ENCODE measurements at regions not wholly inside any gene's neighbourhood (a gene's known extent, or its start where the extent isn't known, plus 50 kb on each side); places are given as distances from the start of the nearest gene placed in this dataset.

GRCh38 chr18:45349467-45349866 lies 265.8 kb upstream of the SLC14A2 start:
- TF ChIP-seq TAF1 (IDR thresholded peaks at IDR 0.05; ENCODE audit: low read depth, low read length): no peak
- TF ChIP-seq POLR2A (IDR thresholded peaks at IDR 0.05; ENCODE audit: low read depth, low read length): no peak
- no peak for TF ChIP-seq POLR2AphosphoS5 (IDR thresholded peaks at IDR 0.05; ENCODE audit: low read depth, low read length)
- TF ChIP-seq PAX5 (IDR thresholded peaks at IDR 0.05; ENCODE audit: insufficient read depth, low read length, severe bottlenecking): no peak
- no peak for TF ChIP-seq POU2F2 (IDR thresholded peaks at IDR 0.05; ENCODE audit: low read depth, low read length)
